Esophagus muscularis mucosa (tissue), 4 donors: ENCODE measurements at regions not wholly inside any gene's neighbourhood (a gene's known extent, or its start where the extent isn't known, plus 50 kb on each side); places are given as distances from the start of the nearest gene placed in this dataset.
"Not testable (repeated sequence)": the region's sequence is repeated elsewhere in the genome, so short reads cannot be mapped to it uniquely, and the experiment has no call there.

Source experiments
- DNase-seq: peaks from one replicate; pipeline ENCODE4 v3.0.0-alpha.2; 2017; ENCODE audit errors: extremely low spot score
- H3K27ac ChIP-seq, 4 donors: fragments of 200-600 bp; sonication (generic); replicated peaks in 1 of 4; 1 replicate in 3 of 4; 2 replicates in 1 of 4; pipeline ENCODE4 v1.5.1; 2016 to 2019; ENCODE audit warnings: mild to moderate bottlenecking in 1 of 4
- H3K27me3 ChIP-seq, 4 donors: fragments of 200-600 bp; sonication (generic); one replicate each; pipeline versions ENCODE4 v1.5.1 to v1.6.0; 2016 to 2019
- H3K36me3 ChIP-seq, 4 donors: fragments of 200-600 bp; sonication (generic); one replicate each; pipeline ENCODE4 v1.5.1; 2016 to 2019
- H3K4me1 ChIP-seq, 4 donors: fragments of 200-600 bp; sonication (generic); one replicate each; pipeline ENCODE4 v1.5.1; 2016 to 2019
- H3K4me3 ChIP-seq, 4 donors: fragments of 200-600 bp; sonication (generic); 1 replicate in 2 of 4; 2 replicates in 2 of 4; pipeline ENCODE4 v1.5.1; 2016 to 2019; ENCODE audit warnings: mild to moderate bottlenecking in 4 of 4, moderate library complexity in 1 of 4
- H3K9me3 ChIP-seq, 4 donors: fragments of 200-600 bp; sonication (generic); 1 replicate in 3 of 4; 2 replicates in 1 of 4; pipeline ENCODE4 v1.5.1; 2016 to 2019
- CTCF ChIP-seq, 3 experiments: fragments of 200-600 bp in 2 of 3; fragments of 450-650 bp in 1 of 3; sonication (generic) in 2 of 3; IDR thresholded peaks; one replicate each; pipeline ENCODE4 v1.5.1; 2017 to 2019; ENCODE audit warnings: antibody characterized with exemption in 3 of 3, mild to moderate bottlenecking in 2 of 3, moderate library complexity in 1 of 3
- EP300 ChIP-seq: sonication (generic); formaldehyde crosslinking; IDR thresholded peaks from one replicate; pipeline ENCODE4 v1.6.1; 2017; ENCODE audit warnings: antibody characterized with exemption
- POLR2A ChIP-seq: fragments of 450-650 bp; IDR thresholded peaks from one replicate; pipeline ENCODE4 v1.6.1; 2017; ENCODE audit warnings: antibody characterized with exemption, moderate library complexity, mild to moderate bottlenecking, low read depth
- POLR2AphosphoS5 ChIP-seq, 2 donors: sonication (generic); formaldehyde crosslinking; IDR thresholded peaks; one replicate each; pipeline ENCODE4 v1.6.1; 2017; ENCODE audit warnings: antibody characterized with exemption in 2 of 2
- WGBS: methylation state at CpG from one replicate; pipeline ENCODE4 v1.1.5; 2018; 5-methylcytosine and 5-hydroxymethylcytosine counted together
- intact Hi-C: fragments of 100-400 bp; cut with DNase I; formaldehyde crosslinking; loops from one replicate; pipeline ENCODE4 v1.15.1; 2023

GRCh38 chr22:22122348-22123117, 122.1 kb upstream of the VPREB1 start:
- DNase-seq: peak; percentile 14
- peaks cover 0 to 7% (median 3%) of the 10 kb centered on the region in 4 donors for H3K4me1 ChIP-seq
- no peaks in the 10 kb centered on the region for H3K9me3 ChIP-seq
- no peak overlapping the region for H3K27ac ChIP-seq
- H3K4me3 ChIP-seq: no peak overlapping the region
- no peaks in the 10 kb centered on the region for H3K36me3 ChIP-seq
- H3K27me3 ChIP-seq: peaks cover 0 to 57% (median 6%) of the 10 kb centered on the region in 4 donors
- 83% methylated on average over 4 of the region's 4 CpGs for WGBS
- no peak for TF ChIP-seq POLR2A
- no peak for TF ChIP-seq POLR2AphosphoS5 (IDR thresholded peaks at IDR 0.05)
- no peak for TF ChIP-seq EP300
- TF ChIP-seq CTCF (IDR thresholded peaks at IDR 0.05): no peak
- intact Hi-C loops: no loop called here

DNA sequence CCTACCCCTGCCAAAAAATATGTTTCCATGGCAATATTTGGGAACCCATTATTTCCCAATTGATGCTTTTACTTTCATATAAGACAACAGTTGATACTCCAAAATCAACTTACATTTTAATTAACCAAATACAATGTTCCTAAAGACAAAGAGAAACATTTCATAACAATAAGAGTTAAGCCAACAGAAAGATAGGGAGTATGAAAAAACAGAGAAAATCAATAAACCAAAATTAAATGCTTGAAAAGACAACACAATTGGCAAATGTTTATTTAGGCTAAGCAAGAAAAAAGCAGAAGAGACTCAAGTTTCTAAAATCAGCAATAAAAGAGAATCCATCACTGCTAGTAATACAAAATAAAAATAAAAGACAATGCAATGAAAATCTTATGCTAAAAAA, 123.1 kb upstream of the VPREB1 start:
- Histone ChIP-seq H3K27me3 (peaks cover 0 to 66% (median 6%) of the 10 kb centered on the region in 4 donors), H3K9me3 (no peaks in the 10 kb centered on the region), H3K4me3 (no peak overlapping the region), H3K27ac (no peak overlapping the region), H3K4me1 (peaks cover 0 to 8% (median 3%) of the 10 kb centered on the region in 4 donors), H3K36me3 (no peaks in the 10 kb centered on the region)
- no peak for TF ChIP-seq CTCF (IDR thresholded peaks at IDR 0.05)
- no peak for TF ChIP-seq EP300
- TF ChIP-seq POLR2A: no peak
- no peak for TF ChIP-seq POLR2AphosphoS5 (IDR thresholded peaks at IDR 0.05)
- intact Hi-C loops: no loop called here
- no peak for DNase-seq

- peaks cover 0 to 73% (median 6%) of the 10 kb centered on the region in 4 donors for H3K27me3 ChIP-seq
- no peaks in the 10 kb centered on the region for H3K36me3 ChIP-seq
- DNase-seq: no peak
- 79% methylated on average over 3 of the region's 3 CpGs for WGBS
- no peaks in the 10 kb centered on the region for H3K9me3 ChIP-seq
- intact Hi-C loops: no loop called here
- TF ChIP-seq EP300 (no peak), CTCF (IDR thresholded peaks at IDR 0.05) (no peak), POLR2AphosphoS5 (IDR thresholded peaks at IDR 0.05) (no peak), POLR2A (no peak)
- peaks cover 0 to 8% (median 3%) of the 10 kb centered on the region in 4 donors for H3K4me1 ChIP-seq
- no peak overlapping the region for H3K4me3 ChIP-seq
- H3K27ac ChIP-seq: no peak overlapping the region
Observed at GRCh38 chr22:22120160-22120559, 124.4 kb upstream of the VPREB1 start.

GRCh38 chr22:22118987-22119386, 125.6 kb upstream of the VPREB1 start:
- WGBS: 93% methylated on average over 1 of the region's 1 CpG

DNA sequence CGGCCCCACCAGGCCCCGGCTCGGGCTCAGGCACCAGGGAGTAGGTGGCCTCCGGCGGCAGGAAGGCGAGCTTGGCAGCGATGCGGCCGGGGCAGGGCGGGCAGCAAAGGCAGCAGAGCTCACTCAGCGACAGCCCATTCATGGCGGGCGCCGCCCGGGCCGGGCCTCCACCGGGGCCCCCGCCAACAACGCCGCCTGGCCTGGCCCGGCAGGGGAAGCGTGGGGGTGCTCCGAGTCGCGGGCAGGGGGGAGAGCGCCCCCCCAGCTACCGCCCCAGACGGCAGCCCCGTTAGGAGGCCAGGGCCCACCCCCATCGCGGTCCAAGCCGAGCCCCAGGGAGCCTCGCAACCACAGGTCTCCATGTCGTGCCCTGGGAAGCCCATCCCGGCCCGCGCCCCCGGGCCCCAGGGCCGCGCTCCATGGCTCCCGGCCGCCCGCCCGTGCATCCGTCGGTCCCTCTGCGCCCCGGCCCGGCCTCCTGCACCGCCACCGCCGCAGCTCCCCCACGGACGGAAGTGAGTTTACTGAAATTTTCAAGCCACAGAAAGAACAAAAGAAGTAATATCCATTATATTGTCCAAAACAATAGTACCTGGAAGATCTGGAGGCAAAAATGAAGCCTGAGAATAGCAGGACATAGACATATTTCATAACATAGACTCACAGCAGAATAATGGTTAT, 126.6 kb upstream of the VPREB1 start:
- H3K27ac ChIP-seq, H3K36me3 ChIP-seq, intact Hi-C loops, H3K4me1 ChIP-seq, H3K9me3 ChIP-seq: not testable (repeated sequence)
- Histone ChIP-seq H3K27me3 (peaks cover 0 to 55% (median 5%) of the 10 kb centered on the region in 4 donors), H3K4me3 (peak overlapping the region in 3 of 4 donors; percentile 22 to 42 (median 23))
- DNase-seq: peak; percentile 50
- 57% methylated on average over 23 of the region's 54 CpGs for WGBS

More at GRCh38 chr22:22118987-22119386, 125.6 kb upstream of the VPREB1 start:
- TF ChIP-seq CTCF (IDR thresholded peaks at IDR 0.05) (no peak), POLR2AphosphoS5 (IDR thresholded peaks at IDR 0.05) (no peak), POLR2A (no peak), EP300 (no peak)
- peaks cover 0 to 63% (median 5%) of the 10 kb centered on the region in 4 donors for H3K27me3 ChIP-seq
- peak; percentile 57 for DNase-seq
- intact Hi-C loops: no loop called here
- H3K36me3 ChIP-seq: no peaks in the 10 kb centered on the region
- no peaks in the 10 kb centered on the region for H3K9me3 ChIP-seq
- H3K27ac ChIP-seq: no peak overlapping the region
- H3K4me1 ChIP-seq: peaks cover 0 to 8% (median 3%) of the 10 kb centered on the region in 4 donors
- no peak overlapping the region for H3K4me3 ChIP-seq

DNA sequence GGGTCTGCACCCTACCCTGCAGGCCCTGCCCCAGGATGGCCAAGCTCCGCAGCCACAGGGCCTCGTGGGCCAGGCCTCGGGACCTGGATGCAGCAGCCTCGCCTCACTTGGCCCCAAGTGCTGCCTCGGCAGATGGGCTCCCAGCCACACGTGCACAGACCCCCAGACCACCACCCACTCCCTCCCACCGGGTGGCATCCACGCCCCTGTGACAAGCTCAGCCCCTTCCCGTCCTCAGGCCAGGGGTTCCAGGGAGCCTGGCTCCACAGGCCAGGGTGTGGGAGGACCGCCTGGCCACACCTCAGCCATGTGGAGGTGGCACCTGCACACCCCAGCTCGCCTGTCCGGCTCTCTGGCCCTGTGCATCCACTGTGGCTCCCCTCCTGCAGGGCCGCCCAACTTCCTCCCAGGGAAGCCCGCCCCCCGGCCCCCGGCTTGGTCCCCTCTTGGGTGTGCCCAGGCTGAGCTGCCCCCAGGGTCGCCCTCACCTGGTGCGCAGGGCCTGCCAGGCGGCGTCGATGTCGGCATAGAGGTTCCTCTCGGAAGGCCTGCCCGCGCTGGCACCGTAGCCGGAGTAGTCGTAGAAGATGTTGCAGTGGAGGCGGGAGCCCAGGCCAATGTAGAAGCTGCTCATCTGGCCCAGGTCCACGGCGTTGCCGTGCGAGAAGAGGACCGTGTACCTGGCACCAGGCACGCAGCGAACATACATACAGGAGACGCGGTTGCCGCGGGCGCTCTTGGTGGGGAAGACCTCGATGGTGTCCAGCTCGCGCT, 127.4 kb upstream of the VPREB1 start:
- H3K9me3 ChIP-seq, H3K4me1 ChIP-seq, H3K36me3 ChIP-seq, H3K27ac ChIP-seq, intact Hi-C loops, DNase-seq: not testable (repeated sequence)
- Histone ChIP-seq H3K4me3 (peak overlapping the region in 1 of 4 donors; percentile 23), H3K27me3 (peaks cover 0 to 52% (median 5%) of the 10 kb centered on the region in 4 donors)
- 72% methylated on average over 12 of the region's 44 CpGs for WGBS
